GM19324 (cell line): ENCODE measurements at regions not wholly inside any gene's neighbourhood (a gene's known extent, or its start where the extent isn't known, plus 50 kb on each side); places are given as distances from the start of the nearest gene placed in this dataset.

ENCODE experiments used
- ATAC-seq: cut with Tn5 transposase; IDR thresholded peaks from one replicate; pipeline ENCODE4 v1.9.1; 2021; ENCODE audit warnings: mild to moderate bottlenecking, moderate library complexity; ENCODE audit not compliant: unreplicated experiment, low FRiP score

DNA sequence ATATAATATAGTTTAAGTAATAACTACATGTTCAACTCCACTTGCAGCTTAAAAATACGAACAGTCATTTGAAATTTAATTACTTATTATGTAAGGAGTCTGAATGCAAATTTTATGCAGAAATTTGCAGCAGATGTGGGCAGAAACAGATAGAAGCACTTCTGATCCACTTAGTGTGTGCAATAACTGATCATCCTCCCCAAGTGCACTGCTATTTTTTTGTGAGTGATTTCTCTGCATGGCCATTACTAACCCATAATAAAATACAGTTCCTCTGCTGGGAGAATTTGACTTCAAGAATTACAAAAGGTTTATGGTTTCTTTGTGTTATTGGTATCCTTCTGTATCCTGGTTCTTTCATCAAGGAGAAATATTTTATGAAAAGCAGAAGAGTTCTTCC, 611.5 kb upstream of the RGS18 start:
- ATAC-seq, result no peak

DNA sequence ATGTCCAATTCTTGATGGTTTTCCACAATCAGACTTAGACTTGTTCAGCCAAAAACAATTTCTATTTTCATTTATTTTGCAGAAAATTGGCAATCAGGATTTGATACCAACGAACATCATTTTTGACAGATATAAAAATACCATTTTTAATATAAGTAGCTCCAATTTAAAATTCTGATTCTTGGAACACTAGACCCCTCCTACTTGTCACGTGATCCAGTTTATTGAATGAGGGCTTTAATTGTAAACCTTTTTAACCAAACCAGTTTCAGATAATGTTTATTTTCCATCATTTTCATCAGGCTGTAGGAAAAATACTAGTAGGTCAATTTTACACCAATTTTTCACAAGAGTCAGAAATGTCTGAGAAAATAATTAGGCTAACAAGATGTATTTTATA, 607.2 kb upstream of the RGS18 start:
- ATAC-seq, result no peak

- no peak for ATAC-seq
Observed at GRCh38 chr1:191558379-191558778, 599.9 kb upstream of the RGS18 start.

- ATAC-seq, result no peak
Observed at GRCh38 chr1:191561276-191561675, 597.0 kb upstream of the RGS18 start.

DNA sequence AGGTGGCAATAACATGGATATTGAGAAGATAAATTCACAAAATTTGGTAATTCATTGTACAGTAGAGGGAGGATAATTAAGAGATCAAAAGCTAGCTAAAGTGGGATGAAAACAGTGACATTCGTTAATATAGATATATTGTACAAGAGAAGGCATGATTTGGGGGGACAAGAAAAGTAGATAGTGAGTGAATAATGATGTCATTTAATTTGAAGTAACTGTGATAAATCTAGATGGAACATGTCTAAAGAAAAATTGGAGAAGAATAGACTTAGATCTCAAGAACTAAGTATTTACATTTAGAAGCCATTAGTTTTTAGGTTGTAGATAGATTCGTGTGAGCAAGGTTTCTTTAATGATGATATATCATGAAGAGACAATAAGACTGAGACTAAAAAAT, 594.0 kb upstream of the RGS18 start:
- no peak for ATAC-seq

- ATAC-seq, result no peak
Observed at GRCh38 chr1:191572479-191572878, 585.8 kb upstream of the RGS18 start.

GRCh38 chr1:191575180-191575579, 583.1 kb upstream of the RGS18 start:
- ATAC-seq, result no peak

DNA sequence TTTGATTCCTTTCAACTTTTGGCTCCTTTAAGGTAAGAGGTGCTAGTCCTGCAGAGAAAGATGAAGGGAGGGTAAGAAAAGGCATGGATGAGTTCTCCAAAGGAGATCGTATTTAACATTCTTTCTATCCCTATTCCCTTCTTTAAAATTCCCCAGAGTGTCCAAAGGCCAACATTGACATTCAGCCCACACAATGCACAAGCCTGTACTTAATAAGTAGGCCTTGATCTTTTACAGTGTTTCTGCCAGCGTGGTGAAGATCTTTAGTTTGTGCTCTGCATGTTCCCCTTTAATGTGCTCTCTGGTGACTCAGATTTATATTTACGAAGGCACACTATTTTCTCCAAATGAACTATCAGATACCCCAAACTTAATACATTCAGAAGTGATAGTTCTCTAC, 582.5 kb upstream of the RGS18 start:
- ATAC-seq, result no peak

DNA sequence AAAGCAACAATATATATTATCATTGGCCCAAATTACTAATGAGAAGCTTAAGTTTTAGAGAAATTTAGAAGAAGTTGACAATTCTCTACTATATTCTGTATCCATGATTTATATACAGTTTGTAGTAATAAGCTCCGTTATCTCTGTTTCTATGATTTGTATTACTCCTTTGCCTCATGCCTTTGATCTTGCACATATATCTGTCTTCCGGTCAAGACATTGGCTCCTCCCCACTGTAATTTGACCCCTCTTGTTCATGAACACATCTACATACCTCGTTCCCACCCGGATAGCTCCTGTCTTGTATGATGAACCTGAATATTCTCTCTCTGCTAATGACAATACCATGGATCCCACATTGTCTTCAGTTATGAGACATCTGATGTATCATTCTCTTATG, 581.0 kb upstream of the RGS18 start:
- ATAC-seq, result no peak

GRCh38 chr1:191578281-191578680, 580.0 kb upstream of the RGS18 start:
- ATAC-seq, result no peak

DNA sequence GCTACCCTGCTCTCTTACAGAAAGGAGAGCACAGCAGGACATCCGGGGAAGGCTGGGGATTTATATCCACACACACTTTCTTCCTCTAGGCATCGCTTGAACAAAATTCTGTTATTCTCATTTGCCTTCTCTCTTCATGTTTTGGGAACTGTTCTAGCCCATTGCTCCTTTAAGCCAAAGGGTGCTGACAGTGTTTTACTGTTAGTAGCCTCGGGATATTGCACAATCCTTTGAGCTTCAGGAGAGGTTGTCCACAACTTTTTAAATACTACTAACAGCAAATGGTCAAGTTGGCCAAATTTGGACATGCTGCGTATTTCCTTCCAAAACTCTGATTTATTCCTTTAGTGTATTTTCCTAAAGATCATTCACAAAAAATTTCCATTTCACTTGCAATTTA, 579.2 kb upstream of the RGS18 start:
- ATAC-seq, result no peak

GRCh38 chr1:191582169-191582568, 576.1 kb upstream of the RGS18 start:
- ATAC-seq, result no peak

- no peak for ATAC-seq
Observed at GRCh38 chr1:191585095-191585494, 573.2 kb upstream of the RGS18 start.

DNA sequence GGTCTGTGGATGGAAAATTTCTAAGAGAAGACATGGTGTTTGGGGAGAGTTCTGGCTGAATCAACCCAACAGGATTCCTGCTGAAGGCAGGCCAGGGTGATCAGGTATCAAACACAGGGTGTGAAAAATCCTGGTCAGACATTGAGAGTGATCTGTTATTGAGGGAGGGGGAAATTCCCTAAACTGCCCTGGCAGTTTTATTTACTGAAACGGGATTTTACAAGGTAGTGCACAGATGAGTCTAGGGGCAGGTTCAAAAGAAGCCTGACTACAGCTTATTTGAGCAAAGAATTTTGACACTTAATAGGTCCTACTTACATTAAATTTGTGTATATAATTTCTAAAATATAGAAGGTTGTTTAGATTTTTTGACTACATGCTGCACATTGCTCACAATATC, 569.4 kb upstream of the RGS18 start:
- no peak for ATAC-seq

GRCh38 chr1:191589536-191589935, 568.7 kb upstream of the RGS18 start:
- no peak for ATAC-seq

DNA sequence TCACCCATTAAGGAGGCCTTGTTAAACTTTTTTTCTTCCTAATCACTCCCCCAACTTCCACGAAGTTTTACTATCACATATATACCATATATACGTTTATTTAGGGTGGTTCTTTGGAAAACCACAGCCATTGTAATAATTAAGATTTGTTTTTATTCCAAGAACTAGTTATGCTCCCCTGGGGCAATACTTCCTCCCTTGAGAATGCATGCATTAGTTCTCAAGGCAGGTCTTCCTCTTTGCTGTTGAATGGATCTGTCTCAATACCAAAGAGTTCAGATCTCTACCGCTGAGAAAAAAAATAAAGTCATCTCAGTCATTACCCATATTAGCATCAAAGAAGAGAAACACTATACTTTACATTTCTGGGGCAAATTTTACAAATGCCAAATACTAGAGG, 567.7 kb upstream of the RGS18 start:
- ATAC-seq, result no peak

- no peak for ATAC-seq
Observed at GRCh38 chr1:191592039-191592438, 566.2 kb upstream of the RGS18 start.

DNA sequence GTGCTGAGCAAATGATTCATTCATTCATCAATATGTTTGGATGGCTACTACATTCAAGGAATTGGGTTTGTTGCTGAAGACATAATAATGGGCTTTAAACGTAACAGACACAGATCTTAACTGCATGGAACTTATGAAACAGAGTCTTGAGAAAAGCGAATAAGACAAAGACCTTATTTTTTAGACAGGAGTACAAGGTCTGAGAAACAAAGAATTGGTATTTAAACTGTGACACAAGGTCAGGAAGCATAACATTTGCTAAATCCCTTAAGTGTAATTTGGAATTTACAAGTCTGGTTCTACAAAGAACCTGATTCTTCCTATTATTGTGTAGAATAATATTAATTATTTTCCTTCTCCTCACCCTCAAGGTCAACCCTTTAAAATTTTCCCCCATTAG, 565.4 kb upstream of the RGS18 start:
- ATAC-seq, result no peak

DNA sequence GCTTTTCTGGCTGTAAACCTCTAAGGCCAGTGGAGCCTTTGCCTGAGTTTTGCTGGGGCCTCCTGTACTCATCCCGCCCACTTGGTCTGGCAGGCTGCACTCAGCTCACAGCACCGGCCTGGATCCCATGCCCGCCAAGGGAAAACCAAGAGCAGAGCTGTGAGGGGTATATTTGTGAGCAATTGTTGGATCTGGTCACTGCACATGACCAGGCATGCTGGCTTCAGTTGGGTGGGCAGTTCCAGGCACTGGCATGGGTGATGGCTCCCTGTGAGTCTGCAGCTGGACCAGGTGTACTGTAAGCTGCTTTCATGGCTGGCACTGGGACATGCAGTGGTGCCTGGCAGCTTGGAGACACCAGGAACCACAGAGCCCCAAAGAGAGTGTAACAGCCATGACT, 563.1 kb upstream of the RGS18 start:
- no peak for ATAC-seq

DNA sequence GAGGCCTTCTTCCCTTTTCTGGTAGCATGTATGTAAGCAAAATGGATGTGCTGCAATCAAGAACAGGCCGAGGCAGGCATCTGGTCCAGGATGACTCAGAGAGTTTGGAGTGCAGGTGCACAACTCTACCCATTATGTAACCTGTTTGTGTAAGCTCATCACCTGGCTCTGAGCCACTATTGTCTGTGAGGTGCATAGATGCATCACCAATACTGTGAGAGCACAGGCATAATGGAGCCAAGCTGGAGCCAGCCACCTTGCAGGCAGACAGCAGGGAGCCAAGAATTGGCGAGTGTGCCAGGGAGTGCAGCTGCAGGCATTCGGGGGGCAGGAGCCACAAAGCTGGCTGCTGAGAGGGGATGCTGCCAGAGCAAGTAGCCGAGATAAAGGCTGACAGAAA, 549.9 kb upstream of the RGS18 start:
- ATAC-seq, result no peak

DNA sequence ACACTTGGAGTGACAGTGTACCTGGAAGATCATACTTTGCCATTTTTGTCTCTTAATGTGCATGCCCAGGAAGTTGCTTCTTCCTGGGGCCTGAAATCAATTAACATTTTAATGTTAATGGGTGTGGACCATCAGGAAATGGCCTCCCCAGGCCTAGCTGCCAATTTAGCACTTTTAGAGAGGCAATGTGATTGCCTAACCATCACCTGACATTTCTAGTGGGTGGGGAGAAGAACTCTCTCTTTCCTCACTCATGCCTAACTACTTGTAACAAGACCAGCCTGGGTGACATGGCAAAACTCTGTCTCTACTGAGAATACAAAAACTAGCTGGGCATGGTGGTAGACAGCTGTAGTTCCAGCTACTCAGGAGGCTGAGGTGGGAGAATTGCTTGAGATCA, 549.0 kb upstream of the RGS18 start:
- ATAC-seq, result no peak

DNA sequence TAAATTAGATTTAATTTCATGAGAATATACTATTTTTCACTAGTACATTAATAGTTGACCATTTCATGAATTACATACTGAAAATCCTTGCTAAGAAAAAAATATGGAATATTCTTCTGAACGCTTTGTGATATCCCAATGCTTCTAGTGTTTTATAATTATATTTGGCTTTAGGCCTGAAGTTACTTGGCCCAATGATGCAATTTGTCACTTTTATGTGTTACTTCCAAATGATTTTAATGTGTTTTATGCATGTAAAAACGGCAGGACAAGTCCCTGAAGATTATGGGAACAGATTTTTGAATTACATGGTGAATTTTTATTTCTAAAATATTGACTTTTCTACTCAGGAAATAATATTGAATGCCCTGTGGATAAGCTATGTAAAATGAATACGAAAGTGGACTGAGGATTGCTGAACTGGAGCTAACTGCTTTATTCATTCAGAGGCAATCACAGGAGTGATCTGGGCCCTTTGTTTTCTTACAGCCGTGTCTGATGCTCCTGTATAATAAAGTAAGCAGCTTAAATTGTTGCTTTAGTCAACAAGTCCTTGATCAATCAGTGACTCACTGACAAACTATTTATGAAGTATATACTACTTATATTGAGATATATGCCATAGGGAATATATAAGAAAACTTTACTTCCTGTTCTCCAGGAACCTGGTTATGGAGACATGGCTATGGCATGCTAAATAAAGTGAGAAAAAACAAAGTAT, 543.0 kb upstream of the RGS18 start:
- ATAC-seq, result no peak

DNA sequence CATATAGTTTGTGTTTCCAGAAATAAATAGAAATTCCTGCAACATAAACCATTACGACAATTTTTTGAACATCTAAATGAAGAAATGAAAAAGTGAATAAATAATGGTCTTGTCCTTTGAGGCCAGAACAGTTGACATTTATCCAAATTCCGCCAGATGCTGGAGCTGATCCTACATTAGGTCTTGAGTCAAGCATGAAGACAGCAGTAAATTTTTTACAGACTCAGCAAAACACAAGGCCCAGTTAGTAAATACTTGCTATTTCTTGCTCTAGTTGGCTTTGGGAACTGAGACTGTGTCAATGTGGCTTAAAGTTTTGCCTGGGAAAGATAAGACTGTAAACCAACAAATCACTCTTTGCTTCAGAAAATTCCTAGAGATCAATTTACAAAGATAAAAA, 540.1 kb upstream of the RGS18 start:
- ATAC-seq, result no peak
